ENCODE measurements at regions not wholly inside any gene's neighbourhood (a gene's known extent, or its start where the extent isn't known, plus 50 kb on each side); places are given as distances from the start of the nearest gene placed in this dataset.

GRCh38 chr3:135490219-135490915 lies 475.2 kb upstream of the PPP2R3A start:
- no peak for DNase-seq

GRCh38 chr3:135491491-135492205 lies 473.9 kb upstream of the PPP2R3A start:
- no peak for DNase-seq

- DNase-seq = no peak
Measured at GRCh38 chr3:135495891-135496290, 469.6 kb upstream of the PPP2R3A start.

GRCh38 chr3:135497979-135498378 lies 467.5 kb upstream of the PPP2R3A start:
- no peak for DNase-seq

- no peak for DNase-seq
Measured at GRCh38 chr3:135499426-135499825, 466.1 kb upstream of the PPP2R3A start.

GRCh38 chr3:135500034-135500433 lies 465.5 kb upstream of the PPP2R3A start:
- no peak for DNase-seq

GRCh38 chr3:135503065-135503759 lies 462.3 kb upstream of the PPP2R3A start:
- no peak for DNase-seq

- peak; percentile 77 for DNase-seq
Measured at GRCh38 chr3:135503760-135504686, 461.5 kb upstream of the PPP2R3A start.

GRCh38 chr3:135513106-135514059 lies 452.1 kb upstream of the PPP2R3A start:
- no peak for DNase-seq

- DNase-seq = no peak
Measured at GRCh38 chr3:135514060-135514448, 451.5 kb upstream of the PPP2R3A start.

GRCh38 chr3:135516143-135516542 lies 449.4 kb upstream of the PPP2R3A start:
- no peak for DNase-seq

- DNase-seq = no peak
Measured at GRCh38 chr3:135528413-135529015, 437.0 kb upstream of the PPP2R3A start.

GRCh38 chr3:135532021-135532420 lies 433.5 kb upstream of the PPP2R3A start:
- DNase-seq = no peak

- DNase-seq = no peak
Measured at GRCh38 chr3:135538123-135538522, 427.4 kb upstream of the PPP2R3A start.

- DNase-seq = no peak
Measured at GRCh38 chr3:135539351-135539750, 426.2 kb upstream of the PPP2R3A start.

GRCh38 chr3:135539854-135540253 lies 425.7 kb upstream of the PPP2R3A start:
- DNase-seq = no peak

GRCh38 chr3:135549928-135550494 lies 415.5 kb upstream of the PPP2R3A start:
- DNase-seq = no peak

- no peak for DNase-seq
Measured at GRCh38 chr3:135556174-135556573, 409.4 kb upstream of the PPP2R3A start.

GRCh38 chr3:135558150-135558783 lies 407.3 kb upstream of the PPP2R3A start:
- DNase-seq = no peak

- DNase-seq = no peak
Measured at GRCh38 chr3:135558906-135559305, 406.6 kb upstream of the PPP2R3A start.
